ENCODE measurements at regions not wholly inside any gene's neighbourhood (a gene's known extent, or its start where the extent isn't known, plus 50 kb on each side); places are given as distances from the start of the nearest gene placed in this dataset.

GRCh38 chr3:13166243-13167063 is 93.2 kb upstream of the IQSEC1 start:
- TF ChIP-seq POLR2A (IDR thresholded peaks at IDR 0.05; ENCODE audit: low read length) (no peak), GATA1 (IDR thresholded peaks at IDR 0.05; ENCODE audit: low read depth, low read length) (no peak)
